ENCODE measurements at regions not wholly inside any gene's neighbourhood (a gene's known extent, or its start where the extent isn't known, plus 50 kb on each side); places are given as distances from the start of the nearest gene placed in this dataset.
"Not testable (repeated sequence)": the region's sequence is repeated elsewhere in the genome, so short reads cannot be mapped to it uniquely, and the experiment has no call there.

DNA sequence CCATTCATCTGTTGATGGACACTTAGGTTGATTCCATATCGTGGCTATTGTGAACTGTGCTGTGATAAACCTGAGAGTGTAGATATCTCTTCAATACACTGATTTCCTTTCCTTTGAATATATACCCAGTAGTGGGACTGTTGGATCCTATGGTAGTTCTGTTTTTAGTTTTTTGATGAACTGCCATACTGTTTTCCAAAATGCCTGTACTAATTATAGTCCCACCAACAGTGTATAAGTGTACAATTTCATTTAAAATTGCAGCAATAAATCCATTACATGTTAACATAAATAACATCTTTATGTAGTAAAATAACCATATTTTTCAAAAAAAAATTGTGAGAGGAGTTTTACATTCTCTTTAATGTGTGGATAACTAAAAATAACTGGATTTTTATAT, 65.0 kb upstream of the SYT9 start:
- Mint-ChIP-seq H3K4me3 (no peak overlapping the region), H3K27me3 (peaks cover 5% of the 10 kb centered on the region), H3K9me3 (peaks cover 2% of the 10 kb centered on the region), H3K36me3 (ENCODE audit: low read depth) (no peaks in the 10 kb centered on the region), H3K4me1 (ENCODE audit: low read depth) (no peaks in the 10 kb centered on the region), H3K27ac (no peak overlapping the region)
- TF ChIP-seq, protein P1, sequence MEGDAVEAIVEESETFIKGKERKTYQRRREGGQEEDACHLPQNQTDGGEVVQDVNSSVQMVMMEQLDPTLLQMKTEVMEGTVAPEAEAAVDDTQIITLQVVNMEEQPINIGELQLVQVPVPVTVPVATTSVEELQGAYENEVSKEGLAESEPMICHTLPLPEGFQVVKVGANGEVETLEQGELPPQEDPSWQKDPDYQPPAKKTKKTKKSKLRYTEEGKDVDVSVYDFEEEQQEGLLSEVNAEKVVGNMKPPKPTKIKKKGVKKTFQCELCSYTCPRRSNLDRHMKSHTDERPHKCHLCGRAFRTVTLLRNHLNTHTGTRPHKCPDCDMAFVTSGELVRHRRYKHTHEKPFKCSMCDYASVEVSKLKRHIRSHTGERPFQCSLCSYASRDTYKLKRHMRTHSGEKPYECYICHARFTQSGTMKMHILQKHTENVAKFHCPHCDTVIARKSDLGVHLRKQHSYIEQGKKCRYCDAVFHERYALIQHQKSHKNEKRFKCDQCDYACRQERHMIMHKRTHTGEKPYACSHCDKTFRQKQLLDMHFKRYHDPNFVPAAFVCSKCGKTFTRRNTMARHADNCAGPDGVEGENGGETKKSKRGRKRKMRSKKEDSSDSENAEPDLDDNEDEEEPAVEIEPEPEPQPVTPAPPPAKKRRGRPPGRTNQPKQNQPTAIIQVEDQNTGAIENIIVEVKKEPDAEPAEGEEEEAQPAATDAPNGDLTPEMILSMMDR (IDR thresholded peaks at IDR 0.05) = no peak
- DNase-seq = no peak
- Histone ChIP-seq H3K4me3 (ENCODE audit: low read length) (no peak overlapping the region), H3K27ac (ENCODE audit: low read depth in 1 of 2, low read length in 2 of 2) (no peak overlapping the region), H3K27me3 (ENCODE audit: control insufficient read depth in 1 of 2, insufficient read depth in 2 of 2, low read length in 2 of 2) (no peaks in the 10 kb centered on the region), H3K4me1 (ENCODE audit: insufficient read depth, low read length) (no peaks in the 10 kb centered on the region), H3K36me3 (ENCODE audit: insufficient read depth, low read length) (no peaks in the 10 kb centered on the region), H3K9me3 (ENCODE audit: control insufficient read depth in 1 of 2, insufficient read depth in 1 of 2, low read length in 2 of 2) (peaks cover 7 to 8% of the 10 kb centered on the region in 2 experiments)
- no peak for ATAC-seq (ENCODE audit: poor library complexity)
- ChIA-PET POLR2A (interaction anchor here (0.6 kb wide), 1 partner anchor 848 kb away, joined by 3 read pairs; no protein-coding TSS in a partner anchor), CTCF (no interaction called here)
- intact Hi-C loops (cut with DNase I, micrococcal nuclease) = no loop called here

GRCh38 chr11:7192785-7193184, 58.9 kb upstream of the SYT9 start:
- H3K4me3 Mint-ChIP-seq; H3K36me3 ChIP-seq (ENCODE audit: insufficient read depth, low read length); H3K4me1 Mint-ChIP-seq (ENCODE audit: low read depth); CTCF ChIA-PET; intact Hi-C loops (cut with DNase I, micrococcal nuclease); H3K27me3 Mint-ChIP-seq; DNase-seq; H3K27ac ChIP-seq (ENCODE audit: low read depth in 1 of 2, low read length in 2 of 2); POLR2A ChIA-PET; H3K27ac Mint-ChIP-seq; ATAC-seq (ENCODE audit: poor library complexity); H3K9me3 ChIP-seq (ENCODE audit: control insufficient read depth in 1 of 2, insufficient read depth in 1 of 2, low read length in 2 of 2); H3K4me1 ChIP-seq (ENCODE audit: insufficient read depth, low read length); H3K36me3 Mint-ChIP-seq (ENCODE audit: low read depth); H3K27me3 ChIP-seq (ENCODE audit: control insufficient read depth in 1 of 2, insufficient read depth in 2 of 2, low read length in 2 of 2); H3K4me3 ChIP-seq (ENCODE audit: low read length); H3K9me3 Mint-ChIP-seq: not testable (repeated sequence)

- TF ChIP-seq, protein P1 (IDR thresholded peaks at IDR 0.05) = no peak
- no peaks in the 10 kb centered on the region for H3K36me3 Mint-ChIP-seq (ENCODE audit: low read depth)
- POLR2A ChIA-PET = no interaction called here
- H3K27me3 Mint-ChIP-seq = peaks cover 6% of the 10 kb centered on the region
- H3K4me3 Mint-ChIP-seq = no peak overlapping the region
- no peaks in the 10 kb centered on the region for H3K9me3 Mint-ChIP-seq
- H3K27ac Mint-ChIP-seq = no peak overlapping the region
- Histone ChIP-seq H3K9me3 (ENCODE audit: control insufficient read depth in 1 of 2, insufficient read depth in 1 of 2, low read length in 2 of 2) (peaks cover 0 to 3% of the 10 kb centered on the region in 2 experiments), H3K27me3 (ENCODE audit: control insufficient read depth in 1 of 2, insufficient read depth in 2 of 2, low read length in 2 of 2) (no peaks in the 10 kb centered on the region), H3K36me3 (ENCODE audit: insufficient read depth, low read length) (no peaks in the 10 kb centered on the region), H3K4me1 (ENCODE audit: insufficient read depth, low read length) (no peaks in the 10 kb centered on the region), H3K27ac (ENCODE audit: low read depth in 1 of 2, low read length in 2 of 2) (no peak overlapping the region), H3K4me3 (ENCODE audit: low read length) (no peak overlapping the region)
- no peaks in the 10 kb centered on the region for H3K4me1 Mint-ChIP-seq (ENCODE audit: low read depth)
- ATAC-seq (ENCODE audit: poor library complexity) (no peak), DNase-seq (no peak)
- intact Hi-C loops (cut with DNase I, micrococcal nuclease) = no loop called here
- CTCF ChIA-PET = interaction anchor here (1.0 kb wide), 1 partner anchor 10 kb away, joined by 5 read pairs; no protein-coding TSS in a partner anchor
Measured at GRCh38 chr11:7196396-7197146, 55.1 kb upstream of the SYT9 start.

DNA sequence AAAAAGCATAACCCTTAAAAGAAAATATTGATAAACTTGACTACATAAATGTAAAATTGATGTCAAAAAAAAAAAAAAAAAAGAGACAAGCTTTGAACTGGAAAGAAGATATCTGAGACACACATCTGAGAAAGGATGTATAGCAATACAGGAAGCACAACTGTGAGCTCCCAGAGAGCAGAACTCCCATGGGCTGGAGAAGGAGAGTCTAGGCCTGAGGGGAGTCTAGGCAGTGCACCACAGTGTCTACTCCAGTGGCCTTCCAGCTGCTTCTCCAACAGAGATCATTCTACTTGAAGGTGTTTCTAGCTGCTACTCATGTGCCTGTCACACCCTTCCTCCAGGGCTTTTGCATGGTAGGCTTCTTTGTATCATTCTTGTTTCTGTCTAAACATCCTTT, 54.2 kb upstream of the SYT9 start:
- Histone ChIP-seq H3K9me3 (ENCODE audit: control insufficient read depth in 1 of 2, insufficient read depth in 1 of 2, low read length in 2 of 2) (peaks cover 0 to 3% of the 10 kb centered on the region in 2 experiments), H3K4me1 (ENCODE audit: insufficient read depth, low read length) (no peaks in the 10 kb centered on the region), H3K36me3 (ENCODE audit: insufficient read depth, low read length) (no peaks in the 10 kb centered on the region), H3K27ac (ENCODE audit: low read depth in 1 of 2, low read length in 2 of 2) (no peak overlapping the region), H3K27me3 (ENCODE audit: control insufficient read depth in 1 of 2, insufficient read depth in 2 of 2, low read length in 2 of 2) (no peaks in the 10 kb centered on the region), H3K4me3 (ENCODE audit: low read length) (no peak overlapping the region)
- Mint-ChIP-seq H3K27me3 (peaks cover 6% of the 10 kb centered on the region), H3K9me3 (no peaks in the 10 kb centered on the region), H3K4me3 (no peak overlapping the region), H3K36me3 (ENCODE audit: low read depth) (no peaks in the 10 kb centered on the region), H3K27ac (no peak overlapping the region), H3K4me1 (ENCODE audit: low read depth) (no peaks in the 10 kb centered on the region)
- ChIA-PET CTCF (no interaction called here), POLR2A (no interaction called here)
- no peak for DNase-seq
- intact Hi-C loops (cut with DNase I, micrococcal nuclease) = no loop called here
- TF ChIP-seq, protein P1 (IDR thresholded peaks at IDR 0.05) = no peak
- no peak for ATAC-seq (ENCODE audit: poor library complexity)

Data from CD4-positive, alpha-beta T cell (primary cell).